GM21360 (cell line): ENCODE measurements at regions not wholly inside any gene's neighbourhood (a gene's known extent, or its start where the extent isn't known, plus 50 kb on each side); places are given as distances from the start of the nearest gene placed in this dataset.

Source experiments
- ATAC-seq: cut with Tn5 transposase; IDR thresholded peaks from one replicate; pipeline ENCODE4 v1.9.1; 2021; ENCODE audit warnings: mild to moderate bottlenecking, moderate library complexity; ENCODE audit not compliant: unreplicated experiment

DNA sequence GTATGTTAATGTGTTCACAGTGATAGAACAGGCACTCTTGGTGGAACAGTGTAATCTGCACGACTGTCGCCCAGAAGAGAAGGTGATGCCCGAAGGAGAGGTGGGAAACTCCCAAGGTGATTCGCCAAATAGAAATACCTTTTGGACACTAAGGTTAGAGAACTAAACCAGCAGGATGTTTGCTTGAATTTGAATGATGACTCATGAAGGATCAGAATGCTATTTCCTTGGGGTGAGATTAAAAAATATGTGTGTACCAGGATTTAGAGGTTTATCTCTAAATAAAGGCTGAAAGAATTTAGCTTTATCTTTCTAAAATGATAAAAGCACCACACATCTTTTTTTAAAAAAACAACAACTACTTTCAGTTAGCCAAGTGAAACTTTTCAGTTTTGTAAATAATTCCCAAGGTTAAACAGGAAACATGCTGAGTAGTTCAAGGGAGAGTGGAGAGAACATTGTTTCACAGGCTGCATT, 297.4 kb upstream of the TAS2R1 start:
- no peak for ATAC-seq

- ATAC-seq = no peak
These were observed 297.0 kb upstream of the TAS2R1 start for GRCh38 chr5:9927106-9927505.

- peak; percentile 83 for ATAC-seq
These were observed 294.5 kb upstream of the TAS2R1 start for GRCh38 chr5:9924614-9925013.

GRCh38 chr5:9922719-9923118, 292.6 kb upstream of the TAS2R1 start:
- no peak for ATAC-seq

- ATAC-seq = no peak
These were observed 290.5 kb upstream of the TAS2R1 start for GRCh38 chr5:9920697-9921096.

- ATAC-seq = no peak
These were observed 289.3 kb upstream of the TAS2R1 start for GRCh38 chr5:9919306-9920030.

- ATAC-seq = no peak
These were observed 275.5 kb upstream of the TAS2R1 start for GRCh38 chr5:9905661-9906060.

- ATAC-seq = no peak
These were observed 273.6 kb upstream of the TAS2R1 start for GRCh38 chr5:9903801-9904200.

DNA sequence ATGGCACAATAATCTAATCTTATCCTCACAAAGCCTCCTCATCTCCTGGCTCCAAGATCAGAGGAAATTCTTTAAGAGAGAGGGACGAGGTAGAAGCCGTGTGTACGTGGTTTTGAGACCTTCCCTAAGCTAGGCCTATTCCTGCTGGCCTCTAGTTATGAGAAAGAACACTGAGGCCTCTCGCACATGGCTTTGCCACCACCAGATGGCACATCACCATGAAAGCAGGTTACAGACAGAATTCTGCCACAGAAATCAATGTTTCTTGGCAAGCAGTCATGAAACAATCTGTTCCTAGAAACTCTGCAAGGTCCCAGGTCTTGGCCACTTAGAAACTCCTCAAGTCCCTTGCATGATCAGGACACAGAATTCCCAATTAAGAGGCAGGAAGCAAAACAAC, 268.2 kb upstream of the TAS2R1 start:
- ATAC-seq = no peak

DNA sequence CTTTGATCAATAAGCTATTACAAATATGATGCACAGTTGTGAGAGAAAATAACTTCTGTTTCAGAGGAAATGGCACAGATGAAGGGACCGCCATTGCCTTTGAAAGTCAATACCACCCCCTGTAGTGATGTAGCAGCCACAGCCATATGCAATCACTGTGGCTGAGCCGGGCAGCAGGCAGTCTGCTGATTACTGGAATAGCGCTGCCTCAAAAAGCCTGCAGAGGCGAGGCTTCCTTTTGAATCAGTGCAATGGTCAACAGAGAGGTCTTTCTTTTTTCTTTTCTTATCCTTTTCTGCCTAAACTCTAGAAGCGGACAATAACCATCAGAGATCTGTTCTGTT, 265.1 kb upstream of the TAS2R1 start:
- ATAC-seq = no peak

- ATAC-seq = no peak
These were observed 264.6 kb upstream of the TAS2R1 start for GRCh38 chr5:9894571-9895301.

DNA sequence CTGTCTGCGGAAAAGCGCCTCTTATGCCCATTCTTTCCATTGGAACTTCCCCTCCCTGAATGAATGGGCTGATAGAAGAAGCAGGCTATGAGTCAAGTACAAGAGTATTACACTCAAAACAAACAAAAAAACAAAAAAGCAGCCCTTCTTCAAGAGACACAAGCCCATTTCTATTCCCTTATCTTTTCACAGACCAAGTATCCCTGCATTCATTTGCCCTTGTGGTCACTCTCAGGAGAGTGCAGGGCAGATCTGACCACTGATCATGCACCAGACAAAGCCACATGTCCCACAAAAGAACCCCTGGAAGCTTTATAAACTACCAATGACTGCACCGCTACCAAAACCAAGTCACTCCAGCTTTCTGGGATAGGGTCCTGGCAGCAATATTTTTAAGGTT, 262.5 kb upstream of the TAS2R1 start:
- ATAC-seq = no peak

GRCh38 chr5:9889511-9889910, 259.4 kb upstream of the TAS2R1 start:
- ATAC-seq = no peak

GRCh38 chr5:9888501-9888901, 258.4 kb upstream of the TAS2R1 start:
- no peak for ATAC-seq

DNA sequence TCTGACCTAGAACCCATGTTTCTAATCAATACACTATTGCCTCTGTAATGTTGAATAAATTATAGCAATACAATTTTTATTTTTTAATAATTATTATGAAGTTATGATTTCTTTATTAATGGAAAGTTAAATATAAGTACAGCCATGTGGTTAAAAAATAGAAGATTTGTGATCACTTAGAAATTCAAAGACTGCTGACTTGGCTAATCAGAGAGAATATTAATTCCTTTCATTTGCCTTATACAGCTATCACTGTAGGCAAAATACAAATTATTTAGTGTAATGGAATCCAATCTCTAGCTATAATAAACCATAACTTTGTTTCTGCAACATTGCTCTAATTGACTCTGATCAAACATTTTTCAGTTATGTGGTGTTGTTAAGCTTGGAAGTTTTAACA, 255.0 kb upstream of the TAS2R1 start:
- ATAC-seq = no peak

GRCh38 chr5:9878206-9878605, 248.1 kb upstream of the TAS2R1 start:
- ATAC-seq = no peak

GRCh38 chr5:9877488-9877887, 247.3 kb upstream of the TAS2R1 start:
- no peak for ATAC-seq

DNA sequence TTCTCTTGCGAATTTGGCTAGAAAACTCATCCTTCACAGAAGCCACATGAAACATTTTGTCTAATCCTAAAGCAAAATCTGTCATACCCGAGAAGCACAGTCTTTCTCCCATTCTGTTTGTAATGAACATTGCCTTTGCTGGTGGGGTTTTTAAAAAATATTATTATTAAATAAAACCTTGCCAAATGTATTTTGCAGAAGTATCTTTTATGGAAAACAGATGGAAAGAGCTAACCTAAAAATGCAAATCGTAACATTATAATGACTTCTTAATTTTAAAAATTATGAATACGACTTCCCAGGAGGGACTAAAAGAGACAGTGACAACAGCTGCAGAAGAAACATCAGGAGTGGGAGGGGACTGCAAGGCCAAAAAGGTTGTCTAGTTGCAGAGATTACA, 246.3 kb upstream of the TAS2R1 start:
- no peak for ATAC-seq

GRCh38 chr5:9869616-9870288, 239.6 kb upstream of the TAS2R1 start:
- ATAC-seq = no peak

DNA sequence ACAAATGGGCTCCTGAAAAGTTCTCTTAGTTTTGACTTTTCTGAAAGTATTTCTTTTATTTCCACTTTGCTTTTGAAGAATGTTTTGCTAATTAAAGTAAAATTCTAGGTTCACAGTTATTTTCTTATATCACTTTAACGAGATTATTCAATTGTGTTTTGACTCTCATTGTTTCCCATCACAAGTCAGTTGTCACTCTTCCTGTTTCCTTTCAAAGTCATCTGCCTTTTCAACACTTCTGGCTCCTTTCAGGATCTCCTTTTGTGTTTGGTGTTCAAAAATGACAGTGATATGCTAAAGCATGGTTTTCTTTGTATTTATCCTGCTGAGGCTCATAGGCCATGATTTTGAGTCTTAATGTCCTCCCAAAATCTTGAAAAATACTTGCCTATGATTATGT, 235.4 kb upstream of the TAS2R1 start:
- ATAC-seq = no peak

- no peak for ATAC-seq
These were observed 234.6 kb upstream of the TAS2R1 start for GRCh38 chr5:9864791-9865190.

- no peak for ATAC-seq
These were observed 233.3 kb upstream of the TAS2R1 start for GRCh38 chr5:9863486-9863885.
